Ishikawa (cell line): ENCODE measurements at regions not wholly inside any gene's neighbourhood (a gene's known extent, or its start where the extent isn't known, plus 50 kb on each side); places are given as distances from the start of the nearest gene placed in this dataset.

Experiments used
- CEBPB ChIP-seq: IDR thresholded peaks from 2 replicates; pipeline ENCODE4 v1.6.1; 2012
- CREB1 ChIP-seq: IDR thresholded peaks from 2 replicates; pipeline ENCODE4 v1.6.1; 2012; ENCODE audit warnings: low read depth
- EGR1 ChIP-seq: IDR thresholded peaks from 2 replicates; pipeline ENCODE4 v1.6.1; 2012
- EP300 ChIP-seq: IDR thresholded peaks from 2 replicates; pipeline ENCODE4 v1.6.1; 2012; ENCODE audit warnings: borderline replicate concordance
- FOXM1 ChIP-seq: IDR thresholded peaks from 2 replicates; pipeline ENCODE4 v1.6.1; 2012; ENCODE audit warnings: low read depth, borderline replicate concordance
- NFIC ChIP-seq: IDR thresholded peaks from 2 replicates; pipeline ENCODE4 v1.6.1; 2012
- RAD21 ChIP-seq: IDR thresholded peaks from 2 replicates; pipeline ENCODE4 v1.6.1; 2012; ENCODE audit warnings: low read depth
- TAF1 ChIP-seq: IDR thresholded peaks from 2 replicates; pipeline ENCODE4 v1.6.1; 2012; ENCODE audit warnings: low read depth, mild to moderate bottlenecking
- TCF12 ChIP-seq: IDR thresholded peaks from 2 replicates; pipeline ENCODE4 v1.6.1; 2012; ENCODE audit warnings: low read depth
- TEAD4 ChIP-seq: IDR thresholded peaks from 2 replicates; pipeline ENCODE4 v1.6.1; 2012
- YY1 ChIP-seq: IDR thresholded peaks from 2 replicates; pipeline ENCODE4 v1.6.1; 2012; ENCODE audit warnings: low read depth
- ZBTB7A ChIP-seq: IDR thresholded peaks from 2 replicates; pipeline ENCODE4 v1.6.1; 2012; ENCODE audit warnings: low read depth
- TF ChIP-seq, protein P1 (sequence below): IDR thresholded peaks from 2 replicates; pipeline ENCODE4 v1.6.1; 2012
- TF ChIP-seq, protein P2 (sequence below): IDR thresholded peaks from 2 replicates; pipeline ENCODE4 v1.6.1; 2012
- TF ChIP-seq, protein P3 (sequence below): IDR thresholded peaks from 2 replicates; pipeline ENCODE4 v1.6.1; 2012; ENCODE audit warnings: low read depth, mild to moderate bottlenecking

DNA sequence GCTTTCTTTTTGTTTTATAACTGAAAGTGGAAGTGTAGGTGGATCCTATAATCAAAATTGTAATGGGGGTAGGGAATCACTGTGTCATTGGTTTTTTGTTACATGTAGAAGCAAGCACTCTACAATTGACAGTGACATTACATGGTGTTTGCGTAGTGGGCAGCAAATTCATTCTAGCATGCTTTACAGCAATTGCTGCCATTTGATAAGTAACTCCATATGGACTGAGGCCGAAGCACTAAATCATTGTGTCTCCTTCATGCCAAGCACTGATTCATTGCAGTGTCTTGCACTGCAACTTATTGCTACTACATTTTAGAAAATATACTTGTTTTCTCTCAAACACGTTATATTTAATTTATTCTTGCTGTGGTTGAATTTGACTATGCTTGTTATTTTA is 933.9 kb downstream of the NSUN3 start:
- TF ChIP-seq EGR1, result no peak
- no peak for TF ChIP-seq NFIC
- TF ChIP-seq RAD21, result no peak
- no peak for TF ChIP-seq YY1
- TF ChIP-seq, protein P1, sequence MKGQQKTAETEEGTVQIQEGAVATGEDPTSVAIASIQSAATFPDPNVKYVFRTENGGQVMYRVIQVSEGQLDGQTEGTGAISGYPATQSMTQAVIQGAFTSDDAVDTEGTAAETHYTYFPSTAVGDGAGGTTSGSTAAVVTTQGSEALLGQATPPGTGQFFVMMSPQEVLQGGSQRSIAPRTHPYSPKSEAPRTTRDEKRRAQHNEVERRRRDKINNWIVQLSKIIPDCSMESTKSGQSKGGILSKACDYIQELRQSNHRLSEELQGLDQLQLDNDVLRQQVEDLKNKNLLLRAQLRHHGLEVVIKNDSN, result no peak
- no peak for TF ChIP-seq FOXM1
- TF ChIP-seq, protein P2, sequence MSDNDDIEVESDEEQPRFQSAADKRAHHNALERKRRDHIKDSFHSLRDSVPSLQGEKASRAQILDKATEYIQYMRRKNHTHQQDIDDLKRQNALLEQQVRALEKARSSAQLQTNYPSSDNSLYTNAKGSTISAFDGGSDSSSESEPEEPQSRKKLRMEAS, result no peak
- no peak for TF ChIP-seq CEBPB
- no peak for TF ChIP-seq TEAD4
- TF ChIP-seq EP300, result no peak
- TF ChIP-seq CREB1, result no peak
- TF ChIP-seq TCF12, result no peak
- TF ChIP-seq TAF1, result no peak
- TF ChIP-seq, protein P3, sequence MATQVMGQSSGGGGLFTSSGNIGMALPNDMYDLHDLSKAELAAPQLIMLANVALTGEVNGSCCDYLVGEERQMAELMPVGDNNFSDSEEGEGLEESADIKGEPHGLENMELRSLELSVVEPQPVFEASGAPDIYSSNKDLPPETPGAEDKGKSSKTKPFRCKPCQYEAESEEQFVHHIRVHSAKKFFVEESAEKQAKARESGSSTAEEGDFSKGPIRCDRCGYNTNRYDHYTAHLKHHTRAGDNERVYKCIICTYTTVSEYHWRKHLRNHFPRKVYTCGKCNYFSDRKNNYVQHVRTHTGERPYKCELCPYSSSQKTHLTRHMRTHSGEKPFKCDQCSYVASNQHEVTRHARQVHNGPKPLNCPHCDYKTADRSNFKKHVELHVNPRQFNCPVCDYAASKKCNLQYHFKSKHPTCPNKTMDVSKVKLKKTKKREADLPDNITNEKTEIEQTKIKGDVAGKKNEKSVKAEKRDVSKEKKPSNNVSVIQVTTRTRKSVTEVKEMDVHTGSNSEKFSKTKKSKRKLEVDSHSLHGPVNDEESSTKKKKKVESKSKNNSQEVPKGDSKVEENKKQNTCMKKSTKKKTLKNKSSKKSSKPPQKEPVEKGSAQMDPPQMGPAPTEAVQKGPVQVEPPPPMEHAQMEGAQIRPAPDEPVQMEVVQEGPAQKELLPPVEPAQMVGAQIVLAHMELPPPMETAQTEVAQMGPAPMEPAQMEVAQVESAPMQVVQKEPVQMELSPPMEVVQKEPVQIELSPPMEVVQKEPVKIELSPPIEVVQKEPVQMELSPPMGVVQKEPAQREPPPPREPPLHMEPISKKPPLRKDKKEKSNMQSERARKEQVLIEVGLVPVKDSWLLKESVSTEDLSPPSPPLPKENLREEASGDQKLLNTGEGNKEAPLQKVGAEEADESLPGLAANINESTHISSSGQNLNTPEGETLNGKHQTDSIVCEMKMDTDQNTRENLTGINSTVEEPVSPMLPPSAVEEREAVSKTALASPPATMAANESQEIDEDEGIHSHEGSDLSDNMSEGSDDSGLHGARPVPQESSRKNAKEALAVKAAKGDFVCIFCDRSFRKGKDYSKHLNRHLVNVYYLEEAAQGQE, result no peak
- no peak for TF ChIP-seq ZBTB7A

DNA sequence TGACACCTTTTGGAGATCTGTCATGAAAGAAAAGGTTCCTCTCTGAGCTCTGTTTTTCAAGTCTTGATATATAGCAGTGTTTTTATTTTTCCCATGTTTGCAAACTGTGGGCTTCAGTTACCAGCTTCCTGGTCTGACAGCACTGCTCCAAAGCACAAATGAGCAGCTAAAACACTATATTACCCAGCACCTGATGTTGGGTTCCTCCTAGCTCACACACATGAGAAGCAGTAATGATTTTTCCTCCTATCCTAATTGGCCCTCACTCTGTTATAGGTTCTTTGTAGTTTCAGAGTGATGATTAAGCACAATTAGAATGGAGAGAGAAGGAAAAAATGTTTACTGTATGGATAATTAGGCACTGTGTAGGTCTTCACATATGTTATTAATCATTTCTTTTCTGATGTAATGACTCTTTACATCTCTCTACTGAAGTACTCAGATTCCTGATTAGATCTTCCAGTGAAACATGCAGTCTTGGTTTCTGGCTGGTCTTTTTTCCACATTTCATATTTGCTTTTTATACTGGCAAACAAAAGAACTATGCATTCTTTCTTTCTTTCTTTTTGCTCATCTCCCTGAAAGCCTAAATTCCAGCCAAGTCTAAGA is 939.7 kb downstream of the NSUN3 start:
- TF ChIP-seq RAD21 (no peak), CEBPB (no peak), FOXM1 (no peak), TCF12 (no peak)
- TF ChIP-seq, protein P3, result no peak
- TF ChIP-seq, protein P2, result no peak

DNA sequence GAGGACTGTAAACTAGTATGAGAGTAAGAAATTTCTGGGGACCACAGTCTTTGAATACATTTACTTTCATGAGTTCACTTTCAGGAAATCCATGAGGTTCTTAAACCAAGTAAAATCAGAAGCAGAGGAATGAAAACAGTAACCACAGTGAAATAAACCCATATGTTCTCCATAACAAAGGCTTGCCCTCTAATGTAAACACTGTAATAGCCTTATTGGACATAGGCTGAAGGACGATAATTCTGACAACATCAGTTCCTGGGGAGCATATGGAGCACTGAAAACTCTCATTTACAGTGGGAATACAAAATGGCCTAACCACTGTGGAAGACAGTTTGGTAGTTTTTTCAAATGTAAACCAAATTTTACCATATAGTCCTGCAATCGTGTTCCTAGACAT is 965.8 kb downstream of the NSUN3 start:
- no peak for TF ChIP-seq YY1
- no peak for TF ChIP-seq EP300
- no peak for TF ChIP-seq TCF12
- TF ChIP-seq EGR1, result no peak
- TF ChIP-seq, protein P1, result no peak
- TF ChIP-seq CREB1, result no peak
- TF ChIP-seq, protein P2, result no peak
- TF ChIP-seq TEAD4, result no peak
- TF ChIP-seq, protein P3, result no peak
- no peak for TF ChIP-seq CEBPB
- no peak for TF ChIP-seq TAF1
- TF ChIP-seq ZBTB7A, result no peak
- no peak for TF ChIP-seq RAD21
- TF ChIP-seq FOXM1, result no peak
- TF ChIP-seq NFIC, result no peak

DNA sequence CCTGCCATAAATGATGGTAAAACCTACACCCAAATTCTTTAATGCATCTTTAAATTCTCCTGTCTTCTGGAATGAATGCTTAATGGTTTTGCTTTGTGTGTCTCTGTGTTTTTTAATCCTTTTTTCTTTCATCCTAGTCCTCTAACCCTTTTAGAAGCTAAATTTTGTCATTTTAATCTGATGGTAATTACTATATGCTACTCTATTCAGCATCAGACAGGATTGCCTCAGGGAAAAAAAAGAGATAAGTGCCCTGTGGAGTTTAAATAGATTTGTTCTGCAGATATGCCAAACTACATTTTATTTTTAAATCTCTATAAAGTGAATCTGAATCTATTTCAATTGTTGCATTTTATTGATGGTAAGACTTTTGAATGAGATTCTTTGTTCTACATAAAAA is 966.8 kb downstream of the NSUN3 start:
- TF ChIP-seq CEBPB (no peak), EGR1 (no peak), TEAD4 (no peak), YY1 (no peak), ZBTB7A (no peak), FOXM1 (no peak), RAD21 (no peak), TAF1 (no peak), TCF12 (no peak), NFIC (no peak), EP300 (no peak)
- TF ChIP-seq, protein P2, result no peak
- TF ChIP-seq, protein P1, result no peak
